ENCODE measurements at regions not wholly inside any gene's neighbourhood (a gene's known extent, or its start where the extent isn't known, plus 50 kb on each side); places are given as distances from the start of the nearest gene placed in this dataset.
A peak's percentile ranks its signal among the peaks of the same experiment; 100 is the strongest.

DNA sequence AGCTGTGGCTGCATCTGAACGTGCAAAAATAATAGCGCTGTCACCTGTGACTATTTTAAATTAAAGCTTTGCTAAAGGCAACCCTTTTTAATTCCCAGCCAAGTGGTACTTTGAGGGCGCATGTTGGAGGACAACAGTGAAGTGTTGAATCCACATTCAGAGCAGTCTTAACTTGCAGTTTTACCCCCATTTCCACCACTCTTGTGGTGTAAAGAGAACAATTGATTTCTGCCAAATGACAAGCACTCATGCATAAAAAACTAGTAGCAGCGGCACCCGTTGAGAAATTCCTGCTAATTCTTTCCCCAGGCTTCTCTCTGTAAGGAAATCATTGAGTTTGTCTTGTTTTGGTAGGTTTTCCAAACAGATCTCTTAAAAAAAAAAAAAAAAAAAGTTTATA lies 1033.3 kb downstream of the EFNB2 start:
- H3K4me1 ChIP-seq, result peaks cover 0 to 2% of the 10 kb centered on the region in 2 donors
- H3K36me3 ChIP-seq, result no peaks in the 10 kb centered on the region
- TF ChIP-seq, protein P1, sequence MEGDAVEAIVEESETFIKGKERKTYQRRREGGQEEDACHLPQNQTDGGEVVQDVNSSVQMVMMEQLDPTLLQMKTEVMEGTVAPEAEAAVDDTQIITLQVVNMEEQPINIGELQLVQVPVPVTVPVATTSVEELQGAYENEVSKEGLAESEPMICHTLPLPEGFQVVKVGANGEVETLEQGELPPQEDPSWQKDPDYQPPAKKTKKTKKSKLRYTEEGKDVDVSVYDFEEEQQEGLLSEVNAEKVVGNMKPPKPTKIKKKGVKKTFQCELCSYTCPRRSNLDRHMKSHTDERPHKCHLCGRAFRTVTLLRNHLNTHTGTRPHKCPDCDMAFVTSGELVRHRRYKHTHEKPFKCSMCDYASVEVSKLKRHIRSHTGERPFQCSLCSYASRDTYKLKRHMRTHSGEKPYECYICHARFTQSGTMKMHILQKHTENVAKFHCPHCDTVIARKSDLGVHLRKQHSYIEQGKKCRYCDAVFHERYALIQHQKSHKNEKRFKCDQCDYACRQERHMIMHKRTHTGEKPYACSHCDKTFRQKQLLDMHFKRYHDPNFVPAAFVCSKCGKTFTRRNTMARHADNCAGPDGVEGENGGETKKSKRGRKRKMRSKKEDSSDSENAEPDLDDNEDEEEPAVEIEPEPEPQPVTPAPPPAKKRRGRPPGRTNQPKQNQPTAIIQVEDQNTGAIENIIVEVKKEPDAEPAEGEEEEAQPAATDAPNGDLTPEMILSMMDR (IDR thresholded peaks at IDR 0.05), result no peak
- TF ChIP-seq POLR2A (IDR thresholded peaks at IDR 0.05), result no peak
- DNase-seq, result peak in 1 of 2 donors; percentile 3
- H3K27ac ChIP-seq, result no peak overlapping the region
- no peaks in the 10 kb centered on the region for H3K9me3 ChIP-seq
- WGBS, 2 donors, result 19 to 44% methylated on average over 5 of the region's 5 CpGs
- intact Hi-C loops (cut with DNase I), result no loop called here
- H3K4me3 ChIP-seq (replicated peaks in 1 of 3), result no peak overlapping the region
- no peaks in the 10 kb centered on the region for H3K27me3 ChIP-seq

DNA sequence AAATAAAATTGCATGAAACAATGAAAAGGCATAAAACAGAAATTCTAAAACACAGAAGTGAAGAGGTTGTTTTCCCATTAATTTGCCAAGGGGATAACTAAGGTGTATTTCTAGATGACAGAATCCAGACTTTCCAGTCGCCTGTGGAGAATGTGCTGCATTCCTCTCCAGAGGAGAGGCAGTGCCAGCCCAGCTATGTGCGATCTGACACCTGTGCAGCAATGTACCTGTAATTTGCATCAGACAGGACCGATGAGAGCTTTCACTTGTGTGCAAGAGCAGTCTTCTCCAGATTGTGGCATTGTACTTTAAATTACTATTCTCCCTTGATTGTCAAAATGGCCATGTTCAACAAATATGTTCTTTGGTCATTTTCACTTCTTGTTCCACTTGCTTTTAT lies 1037.9 kb downstream of the EFNB2 start:
- no peaks in the 10 kb centered on the region for H3K27me3 ChIP-seq
- 34 to 50% methylated on average over 3 of the region's 3 CpGs for WGBS, 2 donors
- no peak overlapping the region for H3K27ac ChIP-seq
- no peak overlapping the region for H3K4me3 ChIP-seq (replicated peaks in 1 of 3)
- H3K9me3 ChIP-seq, result no peaks in the 10 kb centered on the region
- intact Hi-C loops (cut with DNase I), result no loop called here
- H3K4me1 ChIP-seq, result peaks cover 0 to 6% of the 10 kb centered on the region in 2 donors
- H3K36me3 ChIP-seq, result no peaks in the 10 kb centered on the region
- DNase-seq, result peak; percentile 45 to 69
- TF ChIP-seq, protein P1 (IDR thresholded peaks at IDR 0.05), result no peak
- no peak for TF ChIP-seq POLR2A (IDR thresholded peaks at IDR 0.05)

DNA sequence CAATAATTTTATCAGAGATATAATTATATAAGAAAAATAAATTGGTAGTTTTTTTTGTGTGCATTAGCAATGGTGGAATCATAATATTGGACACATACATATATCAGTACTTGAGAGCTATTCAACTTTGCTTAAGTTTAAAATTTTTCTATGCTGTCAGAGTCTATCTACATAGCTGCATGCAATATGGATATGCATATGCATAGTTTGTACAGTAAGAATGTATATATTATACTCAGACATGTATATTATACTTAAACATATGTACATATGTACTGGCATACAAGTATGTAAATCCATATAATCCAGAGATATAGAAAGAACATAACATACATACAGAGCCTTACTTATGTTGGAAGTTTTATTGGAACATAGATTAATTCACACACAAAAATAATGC lies 1043.2 kb downstream of the EFNB2 start:
- H3K4me1 ChIP-seq, result peaks cover 0 to 5% of the 10 kb centered on the region in 2 donors
- H3K27ac ChIP-seq, result no peak overlapping the region
- H3K36me3 ChIP-seq, result no peaks in the 10 kb centered on the region
- H3K27me3 ChIP-seq, result no peaks in the 10 kb centered on the region
- no peak for DNase-seq
- no peak for TF ChIP-seq POLR2A (IDR thresholded peaks at IDR 0.05)
- TF ChIP-seq, protein P1 (IDR thresholded peaks at IDR 0.05), result no peak
- intact Hi-C loops (cut with DNase I), result no loop called here
- H3K9me3 ChIP-seq, result no peaks in the 10 kb centered on the region
- H3K4me3 ChIP-seq (replicated peaks in 1 of 3), result no peak overlapping the region

DNA sequence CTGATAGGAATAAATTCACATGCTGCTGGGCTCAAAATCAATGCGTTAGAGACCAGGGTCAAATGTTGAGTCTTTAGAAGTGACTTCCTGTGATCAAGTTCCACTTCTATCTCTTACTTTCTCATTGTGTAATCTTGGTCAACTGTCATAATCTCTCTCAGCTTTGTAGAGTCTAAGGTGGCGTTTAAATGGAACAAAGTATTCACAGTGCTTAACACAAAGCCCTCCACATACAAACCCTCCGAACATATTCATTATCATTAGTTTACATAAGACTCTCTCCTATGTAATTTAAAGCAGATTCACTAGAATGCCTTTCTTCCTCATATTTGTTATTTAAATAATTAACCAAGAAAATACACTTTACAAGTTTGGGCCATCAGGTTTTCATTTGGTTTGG lies 1044.1 kb downstream of the EFNB2 start:
- no peak for DNase-seq
- H3K4me3 ChIP-seq (replicated peaks in 1 of 3), result no peak overlapping the region
- no peaks in the 10 kb centered on the region for H3K36me3 ChIP-seq
- TF ChIP-seq POLR2A (IDR thresholded peaks at IDR 0.05), result no peak
- TF ChIP-seq, protein P1 (IDR thresholded peaks at IDR 0.05), result no peak
- H3K27ac ChIP-seq, result no peak overlapping the region
- WGBS, 2 donors, result 91 to 94% methylated on average over 3 of the region's 3 CpGs
- H3K4me1 ChIP-seq, result no peaks in the 10 kb centered on the region
- intact Hi-C loops (cut with DNase I), result no loop called here
- no peaks in the 10 kb centered on the region for H3K9me3 ChIP-seq
- H3K27me3 ChIP-seq, result no peaks in the 10 kb centered on the region

DNA sequence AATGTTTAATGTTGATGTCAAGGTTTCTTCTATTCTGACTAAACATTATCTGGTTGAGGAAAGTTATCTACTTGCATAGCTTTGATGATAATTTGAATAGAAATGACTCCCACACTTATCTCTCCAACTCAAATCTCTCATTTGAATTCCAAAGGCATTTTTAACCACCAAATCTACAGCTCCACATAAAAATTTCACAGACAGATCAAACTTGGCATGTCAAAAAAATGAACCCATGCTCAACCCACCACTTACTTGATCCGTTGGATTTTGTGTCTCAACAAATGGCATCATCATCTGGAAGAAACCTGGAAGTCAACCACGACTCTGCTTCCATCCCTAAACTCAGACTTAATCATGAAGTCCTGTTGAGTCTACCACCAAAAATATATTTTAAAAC lies 1050.4 kb downstream of the EFNB2 start:
- intact Hi-C loops (cut with DNase I), result no loop called here
- Histone ChIP-seq H3K9me3 (no peaks in the 10 kb centered on the region), H3K4me1 (no peaks in the 10 kb centered on the region), H3K27me3 (no peaks in the 10 kb centered on the region), H3K4me3 (replicated peaks in 1 of 3) (no peak overlapping the region), H3K36me3 (no peaks in the 10 kb centered on the region), H3K27ac (no peak overlapping the region)
- WGBS, 2 donors, result 85 to 91% methylated on average over 2 of the region's 2 CpGs
- no peak for DNase-seq
- TF ChIP-seq, protein P1 (IDR thresholded peaks at IDR 0.05), result no peak
- TF ChIP-seq POLR2A (IDR thresholded peaks at IDR 0.05), result no peak

Measured in thyroid gland (tissue), 4 donors.